HG02798 (cell line): ENCODE measurements at regions not wholly inside any gene's neighbourhood (a gene's known extent, or its start where the extent isn't known, plus 50 kb on each side); places are given as distances from the start of the nearest gene placed in this dataset.

Experiments used
- ATAC-seq: cut with Tn5 transposase; IDR thresholded peaks from one replicate; pipeline ENCODE4 v1.9.1; 2021; ENCODE audit warnings: mild to moderate bottlenecking; ENCODE audit not compliant: unreplicated experiment, poor library complexity

DNA sequence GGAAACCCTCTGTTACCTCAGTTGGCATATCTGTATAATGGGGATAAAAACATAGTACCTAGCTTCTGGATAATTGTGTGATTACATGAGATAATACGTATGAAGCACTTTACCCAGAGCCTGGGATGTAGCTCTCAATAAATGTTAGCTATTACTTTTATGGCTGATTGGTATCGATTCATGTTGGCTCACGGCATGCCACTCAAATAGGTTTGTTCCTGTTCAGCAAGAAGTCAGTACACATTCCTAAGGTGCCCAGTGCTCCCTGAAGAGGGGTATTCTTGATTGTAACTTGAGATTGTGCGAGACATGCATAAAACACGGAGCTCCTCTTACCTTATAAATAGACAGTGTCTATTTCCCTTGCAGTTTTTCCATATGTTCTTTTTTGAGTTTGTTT lies 78.5 kb upstream of the GALNT2 start:
- ATAC-seq, result no peak

GRCh38 chr1:229989591-229990248 lies 77.3 kb upstream of the GALNT2 start:
- no peak for ATAC-seq

- ATAC-seq, result no peak
These were observed 76.7 kb upstream of the GALNT2 start for GRCh38 chr1:229990326-229990725.

GRCh38 chr1:229991104-229991513 lies 75.9 kb upstream of the GALNT2 start:
- no peak for ATAC-seq

DNA sequence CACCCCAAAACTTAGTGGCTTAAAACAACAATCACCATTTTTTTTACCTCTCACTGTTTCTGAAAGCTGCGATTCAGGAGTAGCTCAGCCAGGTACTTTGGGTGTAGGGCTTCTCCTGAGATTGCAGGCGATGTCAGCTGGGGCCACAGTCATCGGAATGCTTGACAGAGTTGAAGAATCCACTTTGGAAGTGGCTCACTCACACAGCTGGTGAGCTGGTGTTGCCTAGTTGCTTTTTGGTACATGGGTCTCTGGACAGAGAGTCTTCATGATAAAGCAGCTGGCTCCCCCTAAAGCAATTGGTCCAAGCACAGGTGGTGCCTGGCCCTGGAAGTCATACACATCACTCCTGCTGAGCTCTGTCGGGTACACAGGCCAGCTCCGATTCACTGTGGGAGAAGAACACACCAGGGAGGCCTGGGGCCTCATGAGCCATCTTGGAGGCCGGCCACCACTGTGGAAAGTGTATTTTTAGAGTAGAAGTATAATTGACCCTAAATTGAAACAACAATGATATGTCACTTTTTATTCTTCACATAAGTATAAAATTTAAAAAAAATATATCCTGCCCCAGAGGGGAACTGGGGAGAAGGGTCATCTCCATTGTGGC lies 75.2 kb upstream of the GALNT2 start:
- no peak for ATAC-seq

GRCh38 chr1:229993060-229993459 lies 74.0 kb upstream of the GALNT2 start:
- ATAC-seq, result peak; percentile 53

GRCh38 chr1:229993894-229994293 lies 73.1 kb upstream of the GALNT2 start:
- ATAC-seq, result no peak

DNA sequence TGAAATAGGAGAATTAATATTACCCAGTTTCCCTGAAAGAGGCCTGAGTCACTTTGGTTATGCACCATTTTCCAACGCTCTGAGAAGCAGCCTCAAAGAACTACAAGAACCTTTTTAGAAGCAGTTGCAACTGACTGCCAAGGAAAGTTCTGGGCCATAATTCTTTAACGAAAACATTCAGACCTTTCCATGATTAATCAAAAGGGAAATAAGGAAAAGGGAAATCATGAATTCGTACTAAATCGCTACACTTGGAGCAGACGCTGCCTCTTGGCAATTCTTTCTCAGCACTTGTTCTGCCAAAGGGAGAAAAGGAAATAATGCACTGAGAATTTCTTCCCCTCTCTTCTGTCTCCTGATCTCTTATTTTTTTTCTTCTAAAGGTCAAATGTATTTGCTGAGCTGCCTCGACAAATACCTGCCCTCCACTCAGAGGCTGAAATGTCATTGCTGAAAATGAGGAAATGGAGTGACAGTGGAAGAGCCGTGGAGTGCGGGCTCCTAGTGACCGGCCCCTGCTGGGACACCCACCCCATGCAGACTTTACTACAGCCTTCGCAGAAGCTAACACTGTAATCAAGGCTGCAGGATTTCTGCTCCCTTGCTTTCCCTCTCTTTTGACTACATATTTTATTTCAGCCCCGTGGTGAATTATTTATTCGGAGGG lies 67.9 kb upstream of the GALNT2 start:
- ATAC-seq, result no peak

DNA sequence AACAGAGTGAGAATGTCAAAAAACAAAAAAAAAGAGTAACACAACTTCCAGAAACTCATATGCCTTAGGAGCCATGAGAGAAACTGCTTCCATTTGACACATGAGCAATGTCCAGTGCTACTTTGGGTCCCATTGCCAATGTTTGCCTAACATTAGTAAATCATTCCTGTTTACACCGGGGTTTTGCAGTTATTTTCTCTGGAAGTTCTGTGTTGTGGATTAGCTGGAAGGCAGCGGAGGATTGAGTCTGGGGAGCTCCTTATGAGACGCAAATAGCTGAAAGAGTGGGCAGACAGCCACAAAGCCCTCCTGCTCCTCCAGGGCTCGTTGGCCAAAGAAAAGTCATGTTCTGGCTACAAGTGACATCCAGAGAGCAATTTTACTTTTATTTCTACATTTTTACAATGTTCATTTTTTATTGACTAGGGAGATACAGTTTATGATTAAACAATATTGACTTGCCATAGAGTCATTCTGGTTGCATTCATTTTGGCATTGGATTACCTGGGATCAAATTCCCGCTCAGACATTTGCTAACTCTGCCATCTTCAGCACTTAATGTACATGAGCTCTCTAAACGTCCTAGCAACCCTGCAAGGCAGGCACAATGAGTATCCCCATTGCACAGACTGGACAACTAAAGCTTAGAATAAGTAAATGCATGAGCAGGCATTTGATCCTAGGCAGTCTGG lies 66.4 kb upstream of the GALNT2 start:
- no peak for ATAC-seq

DNA sequence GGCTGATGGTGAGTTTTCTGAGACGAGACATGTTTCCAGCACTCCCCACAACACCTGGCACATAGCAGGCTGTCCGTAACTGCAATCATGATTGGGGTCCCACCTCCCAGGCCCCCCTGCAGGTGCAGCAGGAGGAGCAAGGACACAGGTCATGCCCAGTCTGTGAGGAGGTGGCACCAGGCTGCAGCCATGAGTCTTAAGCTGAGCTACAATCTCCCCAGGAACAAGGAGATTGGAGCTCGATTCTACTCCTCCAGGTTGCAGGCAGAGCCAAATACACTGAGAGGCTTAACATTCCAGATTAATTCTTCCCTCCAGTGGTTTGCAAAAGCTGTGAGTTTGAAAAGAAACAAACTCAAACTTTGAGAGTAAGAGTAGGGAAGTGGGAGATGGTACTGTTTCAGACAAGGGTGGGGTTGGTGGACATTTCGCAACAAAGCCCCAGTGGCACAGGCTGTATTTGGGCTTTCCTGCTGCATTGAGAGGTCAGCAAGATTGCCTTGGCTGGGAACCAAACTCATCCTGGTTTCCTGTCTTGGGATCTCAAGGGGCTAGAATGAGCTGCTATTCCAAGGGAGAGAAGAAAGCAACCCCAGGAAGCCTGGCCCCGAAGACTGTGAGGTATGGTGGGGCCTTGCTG lies 64.8 kb upstream of the GALNT2 start:
- ATAC-seq, result no peak

DNA sequence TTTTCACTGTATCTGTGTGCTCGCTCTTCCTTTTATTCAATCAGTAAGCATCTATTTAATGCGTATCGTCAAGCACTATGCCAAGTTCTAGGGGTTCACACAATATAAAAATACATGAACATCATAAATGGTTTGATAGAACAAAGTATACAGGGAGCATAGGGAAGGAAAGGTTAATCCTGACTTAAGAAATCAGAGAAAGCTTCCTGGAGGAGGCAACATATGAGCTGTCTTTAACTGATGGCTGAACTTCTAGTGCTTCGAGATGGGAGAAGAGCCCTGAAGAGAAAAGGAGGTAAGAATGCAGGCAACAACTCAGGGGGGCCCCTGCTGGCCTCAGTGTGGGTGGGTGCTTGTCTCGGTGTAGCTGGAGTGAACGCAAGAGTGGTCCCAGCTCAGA lies 63.6 kb upstream of the GALNT2 start:
- no peak for ATAC-seq

DNA sequence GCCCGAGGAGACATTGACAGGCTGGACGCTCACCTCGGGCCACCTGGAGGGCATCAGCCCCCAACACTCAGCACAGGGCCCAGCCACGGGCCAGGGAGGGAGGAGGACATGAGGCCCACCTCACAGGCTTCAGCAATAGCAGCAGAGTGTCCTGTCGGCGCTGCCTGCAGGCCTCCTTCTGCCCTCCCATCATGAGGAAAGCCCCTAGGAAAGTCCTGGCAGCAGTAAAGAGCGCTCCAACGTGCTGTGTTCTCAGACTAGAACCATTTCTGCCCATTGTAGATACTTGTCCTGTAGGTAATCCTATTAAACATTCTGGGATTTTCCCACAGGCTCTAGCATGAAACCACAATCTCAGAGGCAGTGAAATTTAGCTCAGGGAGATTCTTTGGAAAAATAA lies 62.0 kb upstream of the GALNT2 start:
- ATAC-seq, result peak; percentile 53

DNA sequence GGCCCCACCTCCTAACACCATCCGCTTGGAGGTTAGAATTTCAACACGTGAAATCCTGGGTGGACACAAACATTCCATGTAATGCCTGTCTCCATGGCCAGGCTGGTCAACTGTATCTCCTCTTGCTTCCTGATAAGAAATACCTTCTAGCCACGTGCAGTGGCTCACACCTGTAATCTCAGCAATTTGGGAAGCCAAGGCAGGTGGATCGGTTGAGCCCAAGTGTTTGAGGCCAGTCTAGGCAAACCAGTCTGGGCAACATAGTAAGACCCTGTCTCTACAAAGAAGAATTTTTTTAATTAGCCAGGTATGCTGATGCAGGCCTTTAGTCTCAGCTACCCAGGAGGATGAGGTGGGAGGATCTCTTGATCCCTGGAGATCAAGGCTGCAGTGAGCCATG lies 58.3 kb upstream of the GALNT2 start:
- no peak for ATAC-seq

GRCh38 chr1:230009611-230010313 lies 57.3 kb upstream of the GALNT2 start:
- no peak for ATAC-seq

DNA sequence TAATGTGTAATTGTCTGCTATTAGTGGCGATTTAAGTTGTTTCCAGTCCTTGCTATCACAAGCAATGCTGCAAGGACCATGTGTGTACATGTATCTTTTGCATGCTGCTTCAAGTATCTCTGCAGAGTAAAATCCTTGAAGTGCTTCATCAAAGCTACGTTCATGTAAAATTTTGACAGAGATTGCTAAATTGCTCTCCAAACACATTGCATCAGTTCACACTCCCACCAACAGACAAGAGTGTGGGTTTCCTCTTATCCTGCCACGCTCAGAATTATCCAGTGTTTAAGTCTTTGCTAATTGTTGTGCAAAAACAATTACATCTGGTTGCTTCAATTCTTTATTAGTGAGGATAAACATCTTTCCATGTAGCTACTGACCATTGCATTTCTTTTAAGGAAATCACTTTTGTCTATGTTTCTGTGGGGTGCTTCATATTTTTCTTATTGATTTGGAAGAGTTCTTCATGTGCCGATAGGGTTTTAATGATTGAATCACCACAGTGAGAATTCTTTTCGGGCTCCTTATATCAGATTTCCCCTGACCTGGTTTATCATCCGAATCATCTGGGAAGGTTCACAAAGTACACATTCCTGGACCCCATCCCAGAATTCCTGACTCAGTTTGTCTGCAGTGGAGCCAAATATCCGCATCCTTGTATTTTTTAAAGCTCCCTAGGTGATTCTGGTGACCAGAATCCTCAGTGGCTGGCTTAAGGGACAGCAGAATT lies 56.3 kb upstream of the GALNT2 start:
- ATAC-seq, result no peak

- ATAC-seq, result no peak
These were observed 55.5 kb upstream of the GALNT2 start for GRCh38 chr1:230011333-230012092.

- ATAC-seq, result no peak
These were observed 55.0 kb upstream of the GALNT2 start for GRCh38 chr1:230012093-230012393.

DNA sequence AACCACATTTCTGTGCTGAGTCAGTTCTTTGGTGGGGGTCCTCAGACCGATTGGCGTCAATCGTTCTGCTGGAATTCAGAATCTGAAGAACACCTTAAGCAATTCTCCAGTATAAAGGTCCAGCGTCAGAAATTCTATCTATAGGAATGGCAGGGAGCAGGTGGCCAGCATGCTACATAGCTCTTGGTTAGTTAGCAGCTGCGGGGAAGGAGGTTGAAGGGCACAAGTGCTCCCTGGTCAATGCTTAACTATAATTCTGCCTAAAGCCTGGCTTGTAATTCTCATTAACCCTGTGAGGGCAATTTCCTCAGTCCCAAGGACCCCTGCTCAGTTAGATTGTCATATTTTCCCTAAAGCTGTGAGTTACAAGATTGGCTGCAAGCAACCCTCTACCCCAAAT lies 54.3 kb upstream of the GALNT2 start:
- no peak for ATAC-seq

GRCh38 chr1:230016159-230016558 lies 50.9 kb upstream of the GALNT2 start:
- no peak for ATAC-seq
